Spleen (tissue), 7 donors: ENCODE measurements at regions not wholly inside any gene's neighbourhood (a gene's known extent, or its start where the extent isn't known, plus 50 kb on each side); places are given as distances from the start of the nearest gene placed in this dataset.

Experiments
- POLR2A ChIP-seq, 3 donors: fragments of 450-650 bp; IDR thresholded peaks; one replicate each; pipeline ENCODE4 v1.5.1; 2017; ENCODE audit warnings: antibody characterized with exemption in 3 of 3, mild to moderate bottlenecking in 1 of 3
- TF ChIP-seq, protein P1 (sequence below), 11 experiments: fragments of 200-600 bp in 7 of 11; fragments of 450-650 bp in 4 of 11; sonication (generic) in 4 of 11; IDR thresholded peaks in 8 of 11; conservative IDR thresholded peaks in 3 of 11; 1 replicate in 7 of 11; 2 replicates in 4 of 11; pipeline versions ENCODE4 v1.4.0 to v1.8.0; 2016 to 2021; ENCODE audit warnings: antibody characterized with exemption in 11 of 11, inconsistent platforms in 4 of 11, mild to moderate bottlenecking in 1 of 11
- donor health status: DM: no; HTN: no; CAD: no; lungs with moderate emphysema.
- donor health status: DM: no; HTN: no; CAD: no.
- donor health status: DM: no; HTN: no; CAD: no.

- no peak for TF ChIP-seq POLR2A (IDR thresholded peaks at IDR 0.05)
- TF ChIP-seq, protein P1, sequence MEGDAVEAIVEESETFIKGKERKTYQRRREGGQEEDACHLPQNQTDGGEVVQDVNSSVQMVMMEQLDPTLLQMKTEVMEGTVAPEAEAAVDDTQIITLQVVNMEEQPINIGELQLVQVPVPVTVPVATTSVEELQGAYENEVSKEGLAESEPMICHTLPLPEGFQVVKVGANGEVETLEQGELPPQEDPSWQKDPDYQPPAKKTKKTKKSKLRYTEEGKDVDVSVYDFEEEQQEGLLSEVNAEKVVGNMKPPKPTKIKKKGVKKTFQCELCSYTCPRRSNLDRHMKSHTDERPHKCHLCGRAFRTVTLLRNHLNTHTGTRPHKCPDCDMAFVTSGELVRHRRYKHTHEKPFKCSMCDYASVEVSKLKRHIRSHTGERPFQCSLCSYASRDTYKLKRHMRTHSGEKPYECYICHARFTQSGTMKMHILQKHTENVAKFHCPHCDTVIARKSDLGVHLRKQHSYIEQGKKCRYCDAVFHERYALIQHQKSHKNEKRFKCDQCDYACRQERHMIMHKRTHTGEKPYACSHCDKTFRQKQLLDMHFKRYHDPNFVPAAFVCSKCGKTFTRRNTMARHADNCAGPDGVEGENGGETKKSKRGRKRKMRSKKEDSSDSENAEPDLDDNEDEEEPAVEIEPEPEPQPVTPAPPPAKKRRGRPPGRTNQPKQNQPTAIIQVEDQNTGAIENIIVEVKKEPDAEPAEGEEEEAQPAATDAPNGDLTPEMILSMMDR (IDR thresholded peaks at IDR 0.05 in 8 of 11, conservative IDR thresholded peaks at IDR 0.05 in 3 of 11): no peak
These were observed 114.7 kb upstream of the BACH2 start for GRCh38 chr6:90411292-90411781.
